ENCODE measurements at regions not wholly inside any gene's neighbourhood (a gene's known extent, or its start where the extent isn't known, plus 50 kb on each side); places are given as distances from the start of the nearest gene placed in this dataset.

DNA sequence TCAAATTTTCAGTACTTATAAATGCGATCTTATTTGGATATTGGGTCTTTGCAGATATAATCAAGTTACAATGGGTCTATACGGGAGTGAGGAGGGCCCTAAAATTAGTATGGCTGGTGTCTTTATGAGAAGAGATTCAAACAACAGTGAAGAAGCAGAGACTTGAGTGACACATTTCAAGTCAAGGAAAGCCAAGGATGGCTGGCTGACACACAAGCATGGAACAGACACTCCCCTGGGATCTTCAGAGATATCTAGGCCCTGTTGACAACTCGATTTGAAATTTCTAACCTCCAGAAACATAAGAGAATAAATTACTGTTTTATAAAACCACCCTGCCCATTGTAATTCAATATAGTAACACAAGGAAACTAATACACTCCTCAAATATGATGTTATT, 1886.0 kb upstream of the PCDH7 start:
- TF ChIP-seq, protein P1, sequence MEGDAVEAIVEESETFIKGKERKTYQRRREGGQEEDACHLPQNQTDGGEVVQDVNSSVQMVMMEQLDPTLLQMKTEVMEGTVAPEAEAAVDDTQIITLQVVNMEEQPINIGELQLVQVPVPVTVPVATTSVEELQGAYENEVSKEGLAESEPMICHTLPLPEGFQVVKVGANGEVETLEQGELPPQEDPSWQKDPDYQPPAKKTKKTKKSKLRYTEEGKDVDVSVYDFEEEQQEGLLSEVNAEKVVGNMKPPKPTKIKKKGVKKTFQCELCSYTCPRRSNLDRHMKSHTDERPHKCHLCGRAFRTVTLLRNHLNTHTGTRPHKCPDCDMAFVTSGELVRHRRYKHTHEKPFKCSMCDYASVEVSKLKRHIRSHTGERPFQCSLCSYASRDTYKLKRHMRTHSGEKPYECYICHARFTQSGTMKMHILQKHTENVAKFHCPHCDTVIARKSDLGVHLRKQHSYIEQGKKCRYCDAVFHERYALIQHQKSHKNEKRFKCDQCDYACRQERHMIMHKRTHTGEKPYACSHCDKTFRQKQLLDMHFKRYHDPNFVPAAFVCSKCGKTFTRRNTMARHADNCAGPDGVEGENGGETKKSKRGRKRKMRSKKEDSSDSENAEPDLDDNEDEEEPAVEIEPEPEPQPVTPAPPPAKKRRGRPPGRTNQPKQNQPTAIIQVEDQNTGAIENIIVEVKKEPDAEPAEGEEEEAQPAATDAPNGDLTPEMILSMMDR (IDR thresholded peaks at IDR 0.05; ENCODE audit: low read depth, low read length, poor library complexity, severe bottlenecking), result no peak
- TF ChIP-seq EZH2phosphoT487 (IDR thresholded peaks at IDR 0.05; ENCODE audit: borderline replicate concordance, low read length), result no peak

All from DOHH2 (cell line).